ENCODE measurements at regions not wholly inside any gene's neighbourhood (a gene's known extent, or its start where the extent isn't known, plus 50 kb on each side); places are given as distances from the start of the nearest gene placed in this dataset.

DNA sequence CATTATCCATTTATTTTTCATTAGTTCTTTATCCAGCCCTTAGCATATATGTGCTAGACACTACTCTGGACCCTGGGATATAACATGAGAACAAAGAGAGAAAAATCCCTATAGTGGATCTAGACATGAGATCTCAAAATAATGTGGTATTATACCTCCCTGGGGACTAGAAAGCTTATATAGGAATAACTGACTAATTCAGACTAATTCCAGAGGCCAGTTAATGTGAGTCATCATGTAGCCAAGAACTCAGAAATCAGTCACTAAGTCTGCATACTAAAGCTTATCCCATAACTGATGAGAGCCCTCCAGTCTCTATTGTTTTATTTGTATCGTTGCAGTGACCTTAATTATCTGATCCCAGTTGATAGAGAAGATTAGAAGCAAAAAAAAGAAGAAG, 267.1 kb upstream of the RGS6 start:
- Histone ChIP-seq H3K9ac (replicated peaks; ENCODE audit: extremely low read depth, insufficient read depth, low read length) (no peak overlapping the region), H3K4me3 (replicated peaks in 1 of 3; ENCODE audit: insufficient read depth in 1 of 3, low read depth in 1 of 3, low read length in 3 of 3) (no peak overlapping the region), H2AFZ (ENCODE audit: low read depth, low read length) (no peak overlapping the region), H3K4me1 (ENCODE audit: control insufficient read depth, extremely low read depth, insufficient read depth, low read length) (peaks cover 7% of the 10 kb centered on the region), H4K20me1 (replicated peaks; ENCODE audit: control insufficient read depth, extremely low read depth, insufficient read depth, low read length) (no peaks in the 10 kb centered on the region), H3K36me3 (ENCODE audit: control insufficient read depth in 2 of 2, extremely low read depth in 1 of 2, insufficient read depth in 2 of 2, low read length in 2 of 2) (no peaks in the 10 kb centered on the region), H3K9me1 (replicated peaks; ENCODE audit: control insufficient read depth, extremely low read depth, insufficient read depth, low read length) (peaks cover 2% of the 10 kb centered on the region), H3K9me3 (replicated peaks; ENCODE audit: control insufficient read depth, insufficient read depth, low read length) (no peaks in the 10 kb centered on the region), H3K4me2 (ENCODE audit: insufficient read depth, low read length) (no peak overlapping the region), H3K27me3 (ENCODE audit: control insufficient read depth in 2 of 2, insufficient read depth in 2 of 2, low read length in 2 of 2) (no peaks in the 10 kb centered on the region), H3K79me2 (ENCODE audit: control insufficient read depth, insufficient read depth, low read length) (no peaks in the 10 kb centered on the region), H3K27ac (ENCODE audit: insufficient read depth, low read depth, low read length) (no peak overlapping the region)
- intact Hi-C loops (cut with micrococcal nuclease) = no loop called here
- ChIA-PET POLR2A (no interaction called here), CTCF (no interaction called here)
- dilution Hi-C loops (cut with MboI; ENCODE audit: extremely low pct_ligation_motif_present, low sequenced_read_pairs) = no loop called here
- no peak for FAIRE-seq
- peak; percentile 39 for DNase-seq (ENCODE audit: low read depth, low spot score)
- no TSS peak for BruUV-seq (replicated peaks)
- no peak for TF ChIP-seq CTCF (IDR thresholded peaks at IDR 0.05; ENCODE audit: extremely low read depth in 1 of 2, insufficient read depth in 1 of 2, low read depth in 1 of 2, low read length in 2 of 2)
- TF ChIP-seq JUN (IDR thresholded peaks at IDR 0.05; ENCODE audit: borderline replicate concordance, insufficient read depth, insufficient read length, low read depth) = peak; percentile 48
- peak; percentile 71 for TF ChIP-seq FOS (IDR thresholded peaks at IDR 0.05; ENCODE audit: borderline replicate concordance, insufficient read depth, low read length)
- no peak for TF ChIP-seq EZH2 (IDR thresholded peaks at IDR 0.05; ENCODE audit: borderline replicate concordance, low read depth, low read length, severe bottlenecking)

DNA sequence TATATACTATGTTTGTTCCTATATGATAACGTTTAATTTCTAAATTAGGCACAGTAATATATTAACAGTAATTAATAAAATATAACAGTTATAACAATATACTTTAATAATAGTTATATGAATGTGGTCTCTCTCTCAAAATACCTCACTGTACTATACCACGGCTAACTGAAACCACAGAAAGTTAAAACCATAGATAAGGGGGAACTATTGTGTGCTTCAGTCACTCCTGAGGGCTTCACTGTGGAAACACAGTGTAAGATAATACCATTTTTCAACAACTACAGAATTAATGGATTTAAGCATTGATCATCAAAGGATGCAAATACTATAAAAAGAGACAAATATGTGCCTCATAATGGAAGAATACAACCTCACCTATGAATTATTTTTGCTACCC, 266.4 kb upstream of the RGS6 start:
- Histone ChIP-seq H2AFZ (ENCODE audit: low read depth, low read length) (no peak overlapping the region), H4K20me1 (replicated peaks; ENCODE audit: control insufficient read depth, extremely low read depth, insufficient read depth, low read length) (no peaks in the 10 kb centered on the region), H3K4me2 (ENCODE audit: insufficient read depth, low read length) (no peak overlapping the region), H3K36me3 (ENCODE audit: control insufficient read depth in 2 of 2, extremely low read depth in 1 of 2, insufficient read depth in 2 of 2, low read length in 2 of 2) (no peaks in the 10 kb centered on the region), H3K27me3 (ENCODE audit: control insufficient read depth in 2 of 2, insufficient read depth in 2 of 2, low read length in 2 of 2) (no peaks in the 10 kb centered on the region), H3K9ac (replicated peaks; ENCODE audit: extremely low read depth, insufficient read depth, low read length) (no peak overlapping the region), H3K4me1 (ENCODE audit: control insufficient read depth, extremely low read depth, insufficient read depth, low read length) (peaks cover 4% of the 10 kb centered on the region), H3K9me3 (replicated peaks; ENCODE audit: control insufficient read depth, insufficient read depth, low read length) (no peaks in the 10 kb centered on the region), H3K79me2 (ENCODE audit: control insufficient read depth, insufficient read depth, low read length) (no peaks in the 10 kb centered on the region), H3K4me3 (replicated peaks in 1 of 3; ENCODE audit: insufficient read depth in 1 of 3, low read depth in 1 of 3, low read length in 3 of 3) (no peak overlapping the region), H3K27ac (ENCODE audit: insufficient read depth, low read depth, low read length) (no peak overlapping the region), H3K9me1 (replicated peaks; ENCODE audit: control insufficient read depth, extremely low read depth, insufficient read depth, low read length) (peaks cover 2% of the 10 kb centered on the region)
- CTCF ChIA-PET = no interaction called here
- DNase-seq (ENCODE audit: low read depth, low spot score) = no peak
- BruUV-seq (replicated peaks) = no TSS peak
- no peak for FAIRE-seq
- intact Hi-C loops (cut with micrococcal nuclease) = no loop called here
- POLR2A ChIA-PET = no interaction called here
- dilution Hi-C loops (cut with MboI; ENCODE audit: extremely low pct_ligation_motif_present, low sequenced_read_pairs) = no loop called here
- TF ChIP-seq FOS (IDR thresholded peaks at IDR 0.05; ENCODE audit: borderline replicate concordance, insufficient read depth, low read length) (no peak), CTCF (IDR thresholded peaks at IDR 0.05; ENCODE audit: extremely low read depth in 1 of 2, insufficient read depth in 1 of 2, low read depth in 1 of 2, low read length in 2 of 2) (no peak), MYC (IDR thresholded peaks at IDR 0.05; ENCODE audit: low read depth, low read length) (no peak), GATA2 (IDR thresholded peaks at IDR 0.05; ENCODE audit: insufficient read depth, insufficient read length, low read depth, low read length) (no peak), JUN (IDR thresholded peaks at IDR 0.05; ENCODE audit: borderline replicate concordance, insufficient read depth, insufficient read length, low read depth) (no peak), MAX (IDR thresholded peaks at IDR 0.05; ENCODE audit: insufficient read depth, insufficient read length) (no peak), POLR2A (IDR thresholded peaks at IDR 0.05; ENCODE audit: low read depth, low read length) (no peak), POLR2AphosphoS5 (IDR thresholded peaks at IDR 0.05; ENCODE audit: insufficient read depth, low read depth, low read length) (no peak), EZH2 (IDR thresholded peaks at IDR 0.05; ENCODE audit: borderline replicate concordance, low read depth, low read length, severe bottlenecking) (no peak)
